ENCODE measurements at regions not wholly inside any gene's neighbourhood (a gene's known extent, or its start where the extent isn't known, plus 50 kb on each side); places are given as distances from the start of the nearest gene placed in this dataset.
A peak's percentile ranks its signal among the peaks of the same experiment; 100 is the strongest.

- TF ChIP-seq, protein P1, sequence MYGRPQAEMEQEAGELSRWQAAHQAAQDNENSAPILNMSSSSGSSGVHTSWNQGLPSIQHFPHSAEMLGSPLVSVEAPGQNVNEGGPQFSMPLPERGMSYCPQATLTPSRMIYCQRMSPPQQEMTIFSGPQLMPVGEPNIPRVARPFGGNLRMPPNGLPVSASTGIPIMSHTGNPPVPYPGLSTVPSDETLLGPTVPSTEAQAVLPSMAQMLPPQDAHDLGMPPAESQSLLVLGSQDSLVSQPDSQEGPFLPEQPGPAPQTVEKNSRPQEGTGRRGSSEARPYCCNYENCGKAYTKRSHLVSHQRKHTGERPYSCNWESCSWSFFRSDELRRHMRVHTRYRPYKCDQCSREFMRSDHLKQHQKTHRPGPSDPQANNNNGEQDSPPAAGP (tag by site-specific recombination; IDR thresholded peaks at IDR 0.05): peak; percentile 63; the same call in 1 of the 2 replicates
- TF ChIP-seq TRIM28 (IDR thresholded peaks at IDR 0.05; ENCODE audit: borderline replicate concordance, low read length): peak; percentile 39; the same call in 1 of the 2 replicates
- TF ChIP-seq ZNF366 (tag by site-specific recombination; conservative IDR thresholded peaks at IDR 0.05): peak; percentile 58; the same call in 1 of the 2 replicates
- TF ChIP-seq EGR2 (tag by site-specific recombination; IDR thresholded peaks at IDR 0.05; ENCODE audit: low read depth): no peak
- peak; percentile 49; the same call in 1 of the 2 replicates for TF ChIP-seq GLIS2 (tag by site-specific recombination; IDR thresholded peaks at IDR 0.05)
- TF ChIP-seq ZNF600 (tag by site-specific recombination; IDR thresholded peaks at IDR 0.05): peak; percentile 93
- no peak for TF ChIP-seq ZNF658 (tag by site-specific recombination; IDR thresholded peaks at IDR 0.05)
- TF ChIP-seq ZNF529 (tag by site-specific recombination; IDR thresholded peaks at IDR 0.05; ENCODE audit: insufficient replicate concordance): no peak
- TF ChIP-seq ZNF518A (tag by site-specific recombination; conservative IDR thresholded peaks at IDR 0.05; ENCODE audit: low read depth): 0 out of 2 replicates have a peak, but pooled peaks have one; percentile 19
- TF ChIP-seq ZNF175 (tag by site-specific recombination; IDR thresholded peaks at IDR 0.05): no peak
- peak; percentile 30 for TF ChIP-seq ZNF335 (tag by site-specific recombination; conservative IDR thresholded peaks at IDR 0.05)
- TF ChIP-seq, protein P2, sequence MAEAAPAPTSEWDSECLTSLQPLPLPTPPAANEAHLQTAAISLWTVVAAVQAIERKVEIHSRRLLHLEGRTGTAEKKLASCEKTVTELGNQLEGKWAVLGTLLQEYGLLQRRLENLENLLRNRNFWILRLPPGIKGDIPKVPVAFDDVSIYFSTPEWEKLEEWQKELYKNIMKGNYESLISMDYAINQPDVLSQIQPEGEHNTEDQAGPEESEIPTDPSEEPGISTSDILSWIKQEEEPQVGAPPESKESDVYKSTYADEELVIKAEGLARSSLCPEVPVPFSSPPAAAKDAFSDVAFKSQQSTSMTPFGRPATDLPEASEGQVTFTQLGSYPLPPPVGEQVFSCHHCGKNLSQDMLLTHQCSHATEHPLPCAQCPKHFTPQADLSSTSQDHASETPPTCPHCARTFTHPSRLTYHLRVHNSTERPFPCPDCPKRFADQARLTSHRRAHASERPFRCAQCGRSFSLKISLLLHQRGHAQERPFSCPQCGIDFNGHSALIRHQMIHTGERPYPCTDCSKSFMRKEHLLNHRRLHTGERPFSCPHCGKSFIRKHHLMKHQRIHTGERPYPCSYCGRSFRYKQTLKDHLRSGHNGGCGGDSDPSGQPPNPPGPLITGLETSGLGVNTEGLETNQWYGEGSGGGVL (tag by site-specific recombination; IDR thresholded peaks at IDR 0.05): 0 out of 2 replicates have a peak, but pooled peaks have one; percentile 14
- no peak for TF ChIP-seq INSM2 (tag by site-specific recombination; IDR thresholded peaks at IDR 0.05)
- peak; percentile 74; the same call in 1 of the 2 replicates for TF ChIP-seq ZNF660 (tag by site-specific recombination; IDR thresholded peaks at IDR 0.05)
- peak; percentile 49; the same call in 1 of the 2 replicates for TF ChIP-seq ZNF184 (tag by site-specific recombination; IDR thresholded peaks at IDR 0.05)
- peak; percentile 29; the same call in 1 of the 2 replicates for TF ChIP-seq HOXD13 (CRISPR knock-in tag; IDR thresholded peaks at IDR 0.05; ENCODE audit: borderline replicate concordance)
- TF ChIP-seq MYNN (tag by site-specific recombination; IDR thresholded peaks at IDR 0.05; ENCODE audit: borderline replicate concordance): peak; percentile 67; the same call in 1 of the 2 replicates
- no peak for TF ChIP-seq ZNF423 (tag by site-specific recombination; IDR thresholded peaks at IDR 0.05)
- TF ChIP-seq ZSCAN23 (tag by site-specific recombination; IDR thresholded peaks at IDR 0.05): no peak
- 0 out of 2 replicates have a peak, but pooled peaks have one; percentile 60 for TF ChIP-seq ZEB2 (tag by site-specific recombination; IDR thresholded peaks at IDR 0.05)
These were observed 395.9 kb downstream of the KCNRG start (continued) for GRCh38 chr13:50410921-50411746.

Data from HEK293 (cell line).